H4 (cell line): ENCODE measurements at regions not wholly inside any gene's neighbourhood (a gene's known extent, or its start where the extent isn't known, plus 50 kb on each side); places are given as distances from the start of the nearest gene placed in this dataset.

Experiments
- DNase-seq: peaks from one replicate; pipeline ENCODE4 v3.0.0-alpha.2; 2015; ENCODE audit warnings: low spot score

DNA sequence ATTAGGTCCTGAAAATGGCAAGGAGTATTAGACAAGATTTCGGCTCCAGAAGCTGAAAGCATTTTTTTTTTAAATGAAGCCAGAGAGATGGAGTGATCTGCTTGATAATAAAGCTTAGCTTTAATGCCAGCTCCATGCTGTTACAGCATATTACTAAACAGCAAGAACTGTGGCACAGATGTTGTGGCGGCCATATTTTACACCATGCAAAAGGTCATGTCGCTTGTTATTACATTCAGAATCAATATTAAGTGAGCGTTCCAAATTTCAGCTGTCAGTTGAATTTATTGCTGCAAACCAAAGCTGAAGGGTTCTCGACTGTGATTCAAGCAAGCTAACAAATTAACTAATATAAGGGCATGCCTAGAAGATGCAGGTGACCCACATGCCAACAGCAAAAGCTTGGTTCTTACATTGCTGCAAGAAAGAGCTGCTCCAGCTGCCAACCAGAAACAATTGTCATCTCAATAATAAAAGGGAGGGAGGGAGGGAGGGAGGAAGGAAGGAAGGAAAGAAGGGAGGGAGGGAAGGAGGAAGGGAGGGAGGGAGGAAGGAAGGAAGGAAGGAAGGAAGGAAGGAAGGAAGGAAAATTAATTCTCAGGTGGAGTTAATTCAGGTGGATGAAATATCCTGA, 517.7 kb upstream of the WWC1 start:
- DNase-seq, result no peak

DNA sequence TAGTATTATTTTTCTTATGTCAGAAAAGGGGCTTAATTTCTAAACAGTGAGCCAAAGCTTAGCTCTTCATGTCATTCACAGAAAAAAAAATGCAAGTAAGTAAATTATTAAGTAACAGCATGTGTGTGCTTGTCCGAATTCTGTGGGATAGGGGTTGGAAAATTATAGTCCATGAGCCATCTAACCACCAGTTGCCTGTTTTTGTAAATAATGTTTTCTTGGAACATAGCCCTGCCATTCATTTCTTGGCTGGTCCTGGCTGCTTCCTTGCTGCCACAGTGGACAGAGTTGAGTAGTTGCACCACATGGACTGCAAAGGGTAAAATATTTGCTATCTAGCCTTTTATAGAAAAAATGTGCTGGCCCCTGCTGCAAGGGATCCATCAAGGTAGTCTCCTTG, 513.7 kb upstream of the WWC1 start:
- peak; percentile 21 for DNase-seq

DNA sequence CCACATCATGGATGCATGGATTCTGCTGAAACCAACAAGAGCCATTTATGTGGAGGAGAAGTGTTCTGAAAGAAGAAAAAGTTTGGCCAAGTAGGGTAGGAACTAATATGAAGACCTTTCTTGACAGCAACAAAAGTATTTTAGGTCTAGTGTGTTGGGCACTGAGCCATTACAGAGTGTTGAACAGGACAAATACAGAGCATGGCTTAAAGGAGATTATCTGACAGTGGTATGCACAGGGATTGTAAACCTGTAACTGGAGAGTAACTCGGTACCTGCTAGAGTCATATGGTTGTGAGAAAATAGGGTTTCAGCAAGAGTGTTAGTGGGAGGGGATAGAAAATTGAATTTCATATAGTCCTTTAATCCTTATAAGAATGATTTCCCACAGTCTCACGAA, 513.2 kb upstream of the WWC1 start:
- no peak for DNase-seq

DNA sequence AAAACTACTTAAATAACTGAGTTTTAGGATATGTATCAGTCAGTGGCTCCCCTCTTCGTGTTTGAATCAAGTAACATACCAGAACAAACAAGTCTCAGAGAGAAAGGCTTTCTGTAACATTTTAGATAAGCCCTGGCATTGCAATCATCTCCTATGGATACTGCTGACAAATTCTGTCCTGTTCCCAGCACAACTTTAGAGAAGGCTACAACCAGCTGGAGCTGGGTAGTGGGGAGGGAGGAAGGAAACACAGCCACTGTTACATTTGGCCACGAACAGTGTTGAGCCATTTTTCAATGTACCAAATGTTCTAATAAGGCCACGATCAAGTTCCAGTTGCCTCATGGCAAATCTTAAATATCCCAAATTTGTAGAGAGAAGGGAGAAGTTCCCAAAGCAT, 511.8 kb upstream of the WWC1 start:
- no peak for DNase-seq

DNA sequence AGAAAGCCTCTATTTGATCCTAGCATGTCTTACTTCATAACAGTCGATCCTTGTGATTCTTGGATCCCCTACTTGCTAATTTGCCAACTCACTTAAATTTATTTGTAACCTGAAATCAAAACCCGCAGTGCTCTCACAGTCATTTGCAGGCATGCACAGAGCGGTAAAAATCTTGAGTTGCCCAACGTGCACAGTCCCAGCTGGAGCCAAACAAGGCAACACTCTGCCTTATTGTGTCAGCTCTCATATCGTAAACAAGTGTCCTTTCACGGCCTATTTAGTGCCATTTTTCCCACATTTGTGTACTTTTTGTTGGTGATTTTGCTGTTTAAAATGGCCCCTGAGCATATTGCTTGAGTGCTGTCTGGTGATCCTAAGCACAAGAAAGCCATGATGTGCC, 511.3 kb upstream of the WWC1 start:
- DNase-seq, result no peak

DNA sequence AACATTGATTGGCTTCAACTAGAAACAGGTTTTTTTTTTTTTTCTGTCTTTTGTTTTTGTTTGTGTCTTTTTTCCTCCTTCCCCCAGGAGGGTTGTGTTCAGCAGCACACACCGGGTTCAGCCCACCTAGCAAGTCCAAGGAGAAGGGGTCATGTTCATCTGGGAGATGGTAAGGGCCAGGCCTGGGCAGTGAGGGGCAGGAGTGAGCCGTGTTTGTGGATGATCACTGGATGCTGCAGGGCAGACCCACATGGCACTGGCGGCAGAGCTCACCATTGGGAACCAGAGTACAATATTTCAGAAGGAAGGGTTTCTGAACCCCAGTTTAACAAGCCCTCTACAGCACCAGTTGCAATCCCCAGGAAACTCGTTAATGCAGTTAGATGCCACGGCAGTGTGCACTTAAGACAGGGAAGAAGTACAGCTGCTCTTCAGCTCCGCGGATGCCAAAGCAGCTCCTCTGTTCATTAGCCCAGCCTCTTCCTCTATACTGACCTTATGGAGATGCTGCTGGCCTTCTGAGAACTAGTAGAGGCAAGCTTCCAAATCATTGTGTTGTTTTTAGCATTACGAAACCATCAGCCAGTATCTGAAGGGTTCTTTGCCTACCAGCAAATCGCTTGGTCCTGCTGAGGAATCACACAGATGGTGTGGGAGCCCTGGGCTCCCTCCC, 508.2 kb upstream of the WWC1 start:
- no peak for DNase-seq

DNA sequence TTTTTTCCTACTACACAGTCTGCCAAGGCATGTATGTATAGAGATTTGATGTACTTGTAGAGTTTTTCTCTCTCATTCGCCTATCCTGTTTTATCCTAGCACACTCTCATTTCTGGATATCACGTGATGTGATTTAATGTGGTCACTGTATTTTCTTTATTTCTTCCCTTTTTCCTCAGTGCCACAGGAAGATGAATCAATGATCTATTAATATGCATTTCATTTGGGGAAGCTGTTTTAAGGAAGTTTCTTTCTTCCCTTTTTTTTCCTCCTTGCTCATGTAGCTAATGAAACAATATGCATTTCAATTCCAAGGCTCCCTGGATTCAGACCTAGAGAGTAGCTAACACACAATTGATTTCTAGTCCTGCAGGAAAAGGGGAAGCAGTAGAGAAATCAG, 506.3 kb upstream of the WWC1 start:
- no peak for DNase-seq

DNA sequence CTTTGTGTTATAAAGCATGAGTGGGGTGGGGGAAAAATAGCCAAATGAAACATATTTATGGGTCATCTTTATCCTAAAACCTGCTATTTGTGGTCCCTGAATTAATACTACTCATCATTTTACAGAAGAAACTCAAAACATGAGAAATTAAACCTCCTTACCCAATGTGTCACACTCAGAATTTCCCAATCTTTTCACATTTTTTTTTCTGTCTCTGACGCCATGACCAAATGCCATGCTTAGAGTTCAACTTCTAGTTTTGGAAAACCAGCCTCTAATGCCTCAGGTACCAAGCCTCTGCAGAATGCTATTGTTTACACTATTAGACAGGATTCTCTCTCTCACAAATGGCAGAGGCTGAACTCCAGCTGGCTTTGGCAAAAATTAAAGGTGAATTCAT, 505.5 kb upstream of the WWC1 start:
- DNase-seq, result no peak

DNA sequence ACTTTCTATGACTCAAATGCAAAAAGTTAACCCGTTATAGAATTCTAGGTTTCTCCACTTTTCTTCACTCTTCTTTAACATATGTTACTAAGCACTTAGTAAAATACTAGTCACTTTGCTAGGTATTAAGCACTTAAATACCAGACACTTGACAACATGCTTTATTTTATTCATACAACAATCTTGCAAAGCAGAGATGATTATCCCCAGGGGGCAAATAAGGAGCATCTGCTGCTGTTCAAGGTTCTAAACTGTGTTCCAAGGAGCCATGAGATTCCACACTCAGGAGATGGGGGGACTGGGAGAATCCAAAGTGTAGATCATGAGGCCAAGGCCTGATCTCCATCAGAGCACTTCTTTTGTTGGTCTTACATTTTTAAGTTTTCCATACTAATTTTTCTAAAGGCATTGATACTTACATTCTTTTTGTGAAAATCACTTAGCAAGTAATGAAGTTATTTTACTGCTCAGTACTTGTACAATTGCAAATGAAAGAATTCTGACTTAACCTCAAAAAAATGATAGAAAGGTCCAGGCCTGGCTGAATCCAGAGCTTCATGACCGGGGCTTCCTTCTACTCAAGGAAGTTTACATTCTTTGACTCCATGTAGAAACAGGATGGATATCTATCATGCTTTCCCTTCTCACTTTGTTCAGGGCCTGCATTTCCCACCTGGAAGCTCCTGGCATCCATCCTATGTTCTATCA, 504.4 kb upstream of the WWC1 start:
- no peak for DNase-seq

DNA sequence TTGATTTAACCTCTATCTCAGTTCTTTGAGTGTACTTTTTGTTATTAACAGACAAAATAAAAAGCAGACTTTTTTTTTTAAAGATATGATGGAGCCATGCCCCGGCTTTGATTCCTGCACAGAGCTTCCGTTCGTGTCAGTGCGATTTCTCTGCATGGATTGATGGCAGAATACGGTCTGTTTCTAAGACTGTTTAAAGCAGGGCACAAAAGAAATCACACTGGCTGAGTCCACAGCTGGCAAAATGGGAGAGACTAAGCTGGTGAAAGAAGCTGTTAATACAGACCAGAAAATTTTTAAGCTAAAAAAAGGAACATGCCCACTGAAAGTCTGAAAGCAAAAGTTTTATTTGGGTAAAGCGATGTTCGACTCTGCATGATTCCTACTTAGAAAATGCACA, 501.4 kb upstream of the WWC1 start:
- DNase-seq, result no peak

DNA sequence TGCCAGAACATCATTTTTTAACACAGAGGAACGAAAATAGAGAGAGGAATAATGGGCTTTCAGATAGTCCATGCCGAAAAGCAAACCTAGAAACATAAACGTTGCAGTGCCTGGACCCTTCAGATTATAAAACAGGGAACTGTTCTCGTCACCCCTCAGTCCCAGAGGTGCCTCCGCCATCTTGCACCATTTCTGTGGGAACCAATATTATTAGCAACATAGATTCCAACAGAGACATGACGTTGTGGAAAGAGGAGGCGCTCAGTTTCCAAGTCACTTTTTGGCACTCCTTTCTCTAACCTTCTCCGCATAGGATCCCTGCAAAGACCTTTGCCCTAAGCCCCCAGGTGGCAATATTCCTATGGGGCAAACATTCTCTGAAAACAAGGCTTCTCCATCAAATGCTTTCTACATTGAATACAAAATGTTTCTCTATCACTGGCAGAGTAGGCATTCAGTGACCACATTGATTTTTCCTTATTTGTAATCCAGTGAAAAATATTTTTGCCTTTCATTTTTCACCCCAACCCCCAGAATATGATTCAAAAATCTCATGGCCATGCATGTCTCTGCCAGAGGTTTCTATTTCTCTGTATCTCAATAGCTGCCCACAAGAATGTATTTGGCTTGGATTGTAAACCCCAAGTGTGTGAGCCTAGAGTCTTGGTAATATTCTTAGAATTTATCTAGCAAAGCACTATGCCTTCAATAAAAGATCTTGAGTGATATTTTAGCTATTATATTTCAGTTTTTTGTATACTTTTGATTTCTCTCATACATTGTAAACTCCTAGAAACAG, 500.8 kb upstream of the WWC1 start:
- no peak for DNase-seq

DNA sequence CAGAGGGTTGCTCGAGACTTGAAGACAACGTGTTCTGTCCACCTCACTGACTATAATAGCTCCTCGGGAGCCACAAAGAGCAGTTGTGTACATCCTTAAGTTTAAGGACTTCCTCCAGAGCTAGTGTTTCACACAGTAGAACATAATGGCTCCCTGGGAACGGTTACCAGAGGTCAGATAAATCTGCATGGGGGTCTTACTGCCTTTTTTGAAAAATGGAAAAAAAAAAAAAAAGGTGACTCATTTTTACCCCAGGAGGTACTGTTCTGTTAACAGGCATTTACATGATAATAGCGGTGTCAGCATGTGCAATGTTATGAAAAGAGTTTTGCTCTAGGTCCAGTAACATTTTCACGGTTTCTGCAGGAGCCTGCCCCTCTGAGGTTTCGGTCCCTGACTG, 498.9 kb upstream of the WWC1 start:
- DNase-seq, result no peak

DNA sequence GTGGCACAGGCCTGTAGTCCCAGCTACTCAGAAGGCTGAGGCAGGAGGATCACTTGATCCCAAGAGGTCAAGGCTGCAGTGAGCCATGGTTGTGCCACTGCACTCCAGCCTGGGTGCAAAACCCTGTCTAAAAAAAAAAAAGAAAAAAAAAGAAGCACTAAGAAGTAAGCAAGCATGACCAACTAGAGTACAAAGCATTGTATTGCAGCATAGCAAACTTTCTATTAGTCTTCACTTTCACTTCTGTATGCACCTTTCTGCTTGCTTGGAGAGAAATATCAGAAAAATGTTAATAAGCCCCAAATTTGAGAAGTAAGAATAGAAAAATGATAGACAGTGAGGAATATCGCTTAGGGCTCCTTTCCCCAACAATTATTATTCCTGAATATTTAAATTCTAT, 497.7 kb upstream of the WWC1 start:
- DNase-seq, result no peak

DNA sequence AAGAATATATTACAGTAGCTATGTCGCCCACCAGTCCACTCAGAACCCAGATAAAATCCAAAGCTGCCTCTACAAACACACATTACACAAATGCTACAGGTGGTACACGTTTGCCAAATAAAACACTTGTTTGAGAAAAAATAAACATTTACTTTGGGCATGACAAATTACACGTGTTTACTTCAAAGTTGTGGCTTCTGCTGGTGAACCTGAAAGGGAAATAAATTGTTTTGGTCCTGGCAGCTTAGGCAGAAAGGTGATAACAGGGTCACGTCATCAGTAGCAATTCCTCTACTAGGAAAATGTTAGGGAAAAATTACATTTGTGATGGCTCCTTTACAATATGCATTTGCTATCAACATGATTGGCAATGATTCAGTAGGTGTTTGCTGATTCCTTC, 497.3 kb upstream of the WWC1 start:
- DNase-seq, result no peak

DNA sequence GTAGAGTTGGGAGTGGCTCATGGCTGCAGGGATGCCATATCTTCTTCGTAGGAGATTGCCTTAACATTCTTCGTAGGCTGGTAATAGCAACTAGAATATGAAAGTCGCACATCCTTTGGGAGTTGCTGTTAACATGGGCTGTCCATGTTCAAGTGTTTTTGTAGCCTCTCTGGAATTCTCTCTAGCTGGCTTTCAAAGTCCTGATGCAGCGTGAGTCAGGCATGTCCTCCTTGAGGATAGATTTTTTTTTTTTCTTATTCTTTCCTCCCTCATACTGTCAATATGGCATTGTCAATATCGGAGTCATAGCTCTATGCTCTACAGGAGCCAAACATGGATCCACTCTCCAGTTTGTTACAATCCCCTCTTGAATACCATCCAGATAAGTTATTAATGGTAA, 494.8 kb upstream of the WWC1 start:
- no peak for DNase-seq

DNA sequence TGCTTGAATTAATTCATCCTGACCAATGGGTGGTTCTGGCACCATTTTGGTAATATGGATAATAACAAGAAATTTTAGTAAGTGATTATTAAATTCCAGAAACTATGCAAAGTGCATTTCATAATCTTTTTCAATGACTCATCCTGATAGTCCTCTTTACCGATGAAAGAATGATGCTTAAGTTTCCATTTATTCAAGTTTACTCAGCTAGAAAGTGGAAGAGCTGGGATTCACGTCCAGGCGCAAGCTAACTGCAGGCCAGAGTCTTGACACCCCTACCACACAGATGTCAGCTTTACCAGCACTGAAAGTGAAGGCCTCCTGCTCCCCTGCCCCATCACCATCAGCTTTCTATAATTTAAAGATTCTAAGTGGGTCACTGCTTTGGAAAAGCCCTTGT, 493.5 kb upstream of the WWC1 start:
- DNase-seq, result no peak

DNA sequence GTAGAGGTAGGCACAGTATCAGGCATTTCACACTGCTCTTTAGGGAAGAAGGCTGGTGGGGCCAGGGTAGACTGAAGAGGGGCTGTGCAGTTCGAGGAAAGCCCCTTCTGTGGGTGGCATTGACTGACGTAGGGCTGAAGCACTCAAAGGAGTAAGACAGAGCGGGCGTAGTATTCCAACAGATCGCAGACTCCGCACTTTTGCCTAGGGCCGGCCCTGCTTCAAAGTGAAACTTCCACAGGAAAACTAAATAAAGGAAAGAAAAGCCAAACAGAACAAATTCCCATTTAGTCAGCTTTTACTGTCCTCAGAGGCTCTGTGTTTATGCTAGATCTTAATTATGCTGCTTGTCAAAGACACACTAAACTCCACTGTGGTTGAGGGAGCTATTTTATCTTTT, 493.0 kb upstream of the WWC1 start:
- no peak for DNase-seq

DNA sequence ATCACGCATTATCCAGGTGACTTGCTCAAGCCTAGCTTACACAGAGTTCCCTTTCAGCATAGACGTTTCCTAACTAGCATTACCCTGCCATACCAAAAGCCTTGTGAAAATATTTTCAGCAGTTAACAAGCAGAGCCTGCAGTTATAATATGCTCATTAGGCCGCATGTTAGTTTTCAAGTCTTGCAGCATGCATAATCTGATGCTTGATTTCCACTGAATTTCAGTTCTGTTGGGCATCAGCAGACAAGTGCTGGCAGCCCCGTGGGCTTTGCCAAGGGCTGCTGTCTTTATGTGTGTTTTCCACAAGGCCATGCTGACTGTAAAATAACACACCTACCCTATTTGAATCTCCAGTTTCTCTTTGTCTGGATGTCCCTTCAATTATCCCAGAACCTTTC, 491.0 kb upstream of the WWC1 start:
- DNase-seq, result no peak

DNA sequence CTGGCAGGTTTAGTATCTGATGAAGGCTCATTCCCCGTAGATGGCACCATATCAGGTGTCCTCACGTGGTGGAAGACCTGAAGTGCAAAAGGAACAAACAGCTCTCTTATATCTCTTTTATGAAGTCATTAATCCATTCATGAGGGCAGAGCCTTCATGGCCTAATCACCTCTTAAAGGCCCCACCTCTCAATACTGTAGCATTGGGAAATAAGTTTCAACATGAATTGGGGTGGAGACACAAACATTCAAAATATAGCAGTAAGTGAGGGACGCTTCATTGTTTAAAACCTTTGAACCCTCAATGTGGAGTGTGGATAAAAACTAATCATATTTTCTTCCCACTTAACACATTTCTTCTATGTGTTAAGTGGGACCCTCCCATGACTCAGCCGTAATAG, 489.4 kb upstream of the WWC1 start:
- no peak for DNase-seq

DNA sequence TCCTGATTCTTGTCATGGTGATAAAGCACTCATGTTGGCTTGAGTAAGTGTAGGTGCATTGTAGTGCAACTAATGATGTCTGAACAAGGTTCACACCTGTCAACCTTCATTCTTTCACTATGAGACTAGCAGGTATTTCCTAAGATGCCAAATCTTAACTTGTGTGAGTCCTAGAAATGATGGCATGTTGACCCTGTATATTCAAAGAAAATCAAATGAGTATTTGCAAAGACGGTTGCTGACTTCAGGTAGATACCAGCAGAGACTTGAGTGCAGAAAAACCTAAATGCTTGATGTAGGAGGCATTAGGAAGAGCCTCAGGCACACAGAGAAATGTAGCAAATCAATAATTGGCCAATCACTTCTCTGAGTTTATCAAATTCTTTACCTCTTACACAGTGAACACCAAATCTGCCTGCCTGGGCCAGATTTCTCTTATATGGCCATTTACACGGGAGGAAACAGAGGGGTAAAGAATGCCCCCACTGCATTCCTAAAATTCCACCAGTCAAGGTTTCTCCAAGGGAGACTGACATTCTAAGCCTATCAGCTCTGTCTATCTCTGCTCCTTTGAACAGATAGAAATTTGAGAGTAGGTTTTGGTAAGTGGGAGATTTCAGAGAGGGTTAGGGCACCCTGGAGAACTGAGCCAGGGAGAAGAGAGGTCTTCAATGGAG, 488.6 kb upstream of the WWC1 start:
- no peak for DNase-seq

DNA sequence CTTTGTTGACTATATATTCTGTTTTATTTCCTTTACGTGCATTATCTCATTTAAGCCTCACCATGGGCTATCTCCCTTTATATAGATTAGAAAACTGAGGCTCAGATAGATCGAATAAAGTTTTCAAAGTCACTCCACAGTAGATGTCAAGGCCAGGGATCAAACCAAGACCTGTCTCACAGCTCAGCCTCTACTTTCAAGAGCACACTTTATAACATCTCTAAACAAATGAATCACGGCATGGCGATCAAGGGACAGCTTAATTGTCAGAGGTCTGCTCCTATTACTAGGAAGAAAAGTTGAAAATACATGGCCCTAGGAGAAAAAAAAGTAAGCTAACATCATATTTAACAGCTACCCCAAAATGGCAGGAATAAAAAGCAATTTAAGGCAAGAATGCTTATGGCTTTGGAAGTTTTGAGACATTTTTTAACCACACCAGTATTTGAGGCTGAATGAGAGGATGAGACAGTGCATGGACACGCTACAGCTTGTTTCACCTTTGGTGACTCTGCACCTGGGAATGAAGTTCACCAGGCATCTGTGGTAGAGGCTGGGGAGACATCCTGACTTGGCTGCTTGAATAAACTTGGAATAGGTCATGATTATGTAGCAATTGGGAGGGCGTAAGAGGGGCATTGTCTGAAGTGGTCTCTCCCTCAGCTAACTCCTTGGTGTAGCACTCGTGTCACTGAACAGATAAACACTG, 486.8 kb upstream of the WWC1 start:
- DNase-seq, result no peak
